ENCODE measurements at regions not wholly inside any gene's neighbourhood (a gene's known extent, or its start where the extent isn't known, plus 50 kb on each side); places are given as distances from the start of the nearest gene placed in this dataset.
"Not testable (repeated sequence)": the region's sequence is repeated elsewhere in the genome, so short reads cannot be mapped to it uniquely, and the experiment has no call there.

DNA sequence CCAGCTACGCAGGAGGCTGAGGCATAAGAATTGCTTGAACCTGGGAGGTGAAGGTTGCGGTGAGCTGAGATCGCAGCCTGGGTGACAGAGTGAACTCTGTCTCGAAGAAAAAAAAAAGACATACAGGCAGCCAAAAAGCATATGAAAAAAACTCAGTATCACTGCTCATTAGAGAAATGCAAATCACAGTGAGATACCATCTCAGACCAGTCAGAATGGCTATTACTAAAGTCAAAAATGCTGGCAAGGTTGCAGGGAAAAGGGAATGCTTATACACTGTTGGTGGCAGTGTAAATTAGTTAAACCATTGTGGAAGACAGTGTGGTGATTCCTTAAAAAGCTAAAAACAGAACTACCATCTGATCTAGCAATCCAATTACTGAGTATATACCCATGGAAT lies 123.1 kb downstream of the CHIC2 start:
- Histone ChIP-seq H3K4me3 (ENCODE audit: low read depth in 2 of 2, low read length in 2 of 2) (no peak overlapping the region), H3K4me1 (ENCODE audit: control insufficient read depth, insufficient read depth, low read length) (no peaks in the 10 kb centered on the region), H3K27me3 (ENCODE audit: control insufficient read depth, insufficient read depth, low read length) (no peaks in the 10 kb centered on the region), H3K9me3 (ENCODE audit: control insufficient read depth, insufficient read depth, low read depth, low read length) (no peaks in the 10 kb centered on the region), H3K36me3 (ENCODE audit: control insufficient read depth, insufficient read depth, low read length) (no peaks in the 10 kb centered on the region), H3K27ac (ENCODE audit: low read length) (no peak overlapping the region)
- ChIA-PET CTCF (no interaction called here), POLR2A (no interaction called here)
- no peak for DNase-seq (ENCODE audit: low read depth, low spot score)
- BruUV-seq (replicated peaks): no TSS peak
- TF ChIP-seq, protein P1, sequence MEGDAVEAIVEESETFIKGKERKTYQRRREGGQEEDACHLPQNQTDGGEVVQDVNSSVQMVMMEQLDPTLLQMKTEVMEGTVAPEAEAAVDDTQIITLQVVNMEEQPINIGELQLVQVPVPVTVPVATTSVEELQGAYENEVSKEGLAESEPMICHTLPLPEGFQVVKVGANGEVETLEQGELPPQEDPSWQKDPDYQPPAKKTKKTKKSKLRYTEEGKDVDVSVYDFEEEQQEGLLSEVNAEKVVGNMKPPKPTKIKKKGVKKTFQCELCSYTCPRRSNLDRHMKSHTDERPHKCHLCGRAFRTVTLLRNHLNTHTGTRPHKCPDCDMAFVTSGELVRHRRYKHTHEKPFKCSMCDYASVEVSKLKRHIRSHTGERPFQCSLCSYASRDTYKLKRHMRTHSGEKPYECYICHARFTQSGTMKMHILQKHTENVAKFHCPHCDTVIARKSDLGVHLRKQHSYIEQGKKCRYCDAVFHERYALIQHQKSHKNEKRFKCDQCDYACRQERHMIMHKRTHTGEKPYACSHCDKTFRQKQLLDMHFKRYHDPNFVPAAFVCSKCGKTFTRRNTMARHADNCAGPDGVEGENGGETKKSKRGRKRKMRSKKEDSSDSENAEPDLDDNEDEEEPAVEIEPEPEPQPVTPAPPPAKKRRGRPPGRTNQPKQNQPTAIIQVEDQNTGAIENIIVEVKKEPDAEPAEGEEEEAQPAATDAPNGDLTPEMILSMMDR (IDR thresholded peaks at IDR 0.05): no peak
- TF ChIP-seq, protein P2, sequence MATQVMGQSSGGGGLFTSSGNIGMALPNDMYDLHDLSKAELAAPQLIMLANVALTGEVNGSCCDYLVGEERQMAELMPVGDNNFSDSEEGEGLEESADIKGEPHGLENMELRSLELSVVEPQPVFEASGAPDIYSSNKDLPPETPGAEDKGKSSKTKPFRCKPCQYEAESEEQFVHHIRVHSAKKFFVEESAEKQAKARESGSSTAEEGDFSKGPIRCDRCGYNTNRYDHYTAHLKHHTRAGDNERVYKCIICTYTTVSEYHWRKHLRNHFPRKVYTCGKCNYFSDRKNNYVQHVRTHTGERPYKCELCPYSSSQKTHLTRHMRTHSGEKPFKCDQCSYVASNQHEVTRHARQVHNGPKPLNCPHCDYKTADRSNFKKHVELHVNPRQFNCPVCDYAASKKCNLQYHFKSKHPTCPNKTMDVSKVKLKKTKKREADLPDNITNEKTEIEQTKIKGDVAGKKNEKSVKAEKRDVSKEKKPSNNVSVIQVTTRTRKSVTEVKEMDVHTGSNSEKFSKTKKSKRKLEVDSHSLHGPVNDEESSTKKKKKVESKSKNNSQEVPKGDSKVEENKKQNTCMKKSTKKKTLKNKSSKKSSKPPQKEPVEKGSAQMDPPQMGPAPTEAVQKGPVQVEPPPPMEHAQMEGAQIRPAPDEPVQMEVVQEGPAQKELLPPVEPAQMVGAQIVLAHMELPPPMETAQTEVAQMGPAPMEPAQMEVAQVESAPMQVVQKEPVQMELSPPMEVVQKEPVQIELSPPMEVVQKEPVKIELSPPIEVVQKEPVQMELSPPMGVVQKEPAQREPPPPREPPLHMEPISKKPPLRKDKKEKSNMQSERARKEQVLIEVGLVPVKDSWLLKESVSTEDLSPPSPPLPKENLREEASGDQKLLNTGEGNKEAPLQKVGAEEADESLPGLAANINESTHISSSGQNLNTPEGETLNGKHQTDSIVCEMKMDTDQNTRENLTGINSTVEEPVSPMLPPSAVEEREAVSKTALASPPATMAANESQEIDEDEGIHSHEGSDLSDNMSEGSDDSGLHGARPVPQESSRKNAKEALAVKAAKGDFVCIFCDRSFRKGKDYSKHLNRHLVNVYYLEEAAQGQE (IDR thresholded peaks at IDR 0.05; ENCODE audit: insufficient read depth in 1 of 2, low read depth in 2 of 2, low read length in 1 of 2): no peak
- no peak for TF ChIP-seq POLR2AphosphoS5 (IDR thresholded peaks at IDR 0.05; ENCODE audit: low read depth, low read length)
- no peak for TF ChIP-seq TCF7L2 (IDR thresholded peaks at IDR 0.05; ENCODE audit: low read depth, low read length)
- TF ChIP-seq SIN3A (IDR thresholded peaks at IDR 0.05; ENCODE audit: borderline replicate concordance, insufficient read depth, low read depth, low read length): no peak
- in situ Hi-C loops (cut with HindIII; ENCODE audit: low pct_unique_long_range_greater_than_20kb, low sequenced_read_pairs) (no loop called here), intact Hi-C loops (cut with micrococcal nuclease; ENCODE audit: unreplicated experiment) (no loop called here)
- ATAC-seq: no peak

DNA sequence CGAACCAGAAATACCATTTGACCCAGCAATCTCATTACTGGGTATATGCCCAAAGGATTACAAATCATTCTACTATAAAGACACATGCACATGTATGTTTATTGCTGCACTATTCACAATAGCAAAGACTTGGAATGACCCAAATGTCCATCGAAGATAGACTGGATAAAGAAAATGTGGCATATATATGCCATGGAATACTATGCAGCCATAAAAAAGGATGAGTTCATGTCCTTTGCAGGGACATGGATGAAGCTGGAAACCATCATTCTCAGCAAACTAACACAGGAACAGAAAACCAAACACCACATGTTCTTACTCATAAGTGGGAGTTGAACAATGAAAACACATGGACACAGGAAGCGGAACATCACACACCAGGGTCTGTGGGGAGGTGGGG lies 124.5 kb downstream of the CHIC2 start:
- BruUV-seq (replicated peaks); H3K27ac ChIP-seq (ENCODE audit: low read length); H3K4me1 ChIP-seq (ENCODE audit: control insufficient read depth, insufficient read depth, low read length); H3K27me3 ChIP-seq (ENCODE audit: control insufficient read depth, insufficient read depth, low read length); DNase-seq (ENCODE audit: low read depth, low spot score); CTCF ChIA-PET; H3K36me3 ChIP-seq (ENCODE audit: control insufficient read depth, insufficient read depth, low read length); intact Hi-C loops (cut with micrococcal nuclease; ENCODE audit: unreplicated experiment); H3K4me3 ChIP-seq (ENCODE audit: low read depth in 2 of 2, low read length in 2 of 2); POLR2A ChIA-PET; H3K9me3 ChIP-seq (ENCODE audit: control insufficient read depth, insufficient read depth, low read depth, low read length); ATAC-seq; in situ Hi-C loops (cut with HindIII; ENCODE audit: low pct_unique_long_range_greater_than_20kb, low sequenced_read_pairs): not testable (repeated sequence)

- intact Hi-C loops (cut with micrococcal nuclease; ENCODE audit: unreplicated experiment): no loop called here
- BruUV-seq (replicated peaks): no TSS peak
Observed at GRCh38 chr4:53937918-53938317, 126.5 kb downstream of the CHIC2 start.

More at GRCh38 chr4:53937918-53938317, 126.5 kb downstream of the CHIC2 start:
- POLR2A ChIA-PET: no interaction called here
- Histone ChIP-seq H3K27ac (ENCODE audit: low read length) (no peak overlapping the region), H3K36me3 (ENCODE audit: control insufficient read depth, insufficient read depth, low read length) (no peaks in the 10 kb centered on the region), H3K4me1 (ENCODE audit: control insufficient read depth, insufficient read depth, low read length) (no peaks in the 10 kb centered on the region), H3K4me3 (ENCODE audit: low read depth in 2 of 2, low read length in 2 of 2) (no peak overlapping the region), H3K9me3 (ENCODE audit: control insufficient read depth, insufficient read depth, low read depth, low read length) (no peaks in the 10 kb centered on the region), H3K27me3 (ENCODE audit: control insufficient read depth, insufficient read depth, low read length) (no peaks in the 10 kb centered on the region)
- ATAC-seq (no peak), DNase-seq (ENCODE audit: low read depth, low spot score) (no peak)
- CTCF ChIA-PET: no interaction called here
- TF ChIP-seq, protein P1 (IDR thresholded peaks at IDR 0.05): no peak
- TF ChIP-seq, protein P2 (IDR thresholded peaks at IDR 0.05; ENCODE audit: insufficient read depth in 1 of 2, low read depth in 2 of 2, low read length in 1 of 2): no peak
- TF ChIP-seq TCF7L2 (IDR thresholded peaks at IDR 0.05; ENCODE audit: low read depth, low read length): no peak
- TF ChIP-seq SIN3A (IDR thresholded peaks at IDR 0.05; ENCODE audit: borderline replicate concordance, insufficient read depth, low read depth, low read length): no peak
- TF ChIP-seq POLR2AphosphoS5 (IDR thresholded peaks at IDR 0.05; ENCODE audit: low read depth, low read length): no peak
- in situ Hi-C loops (cut with HindIII; ENCODE audit: low pct_unique_long_range_greater_than_20kb, low sequenced_read_pairs): no loop called here

Measured in Panc1 (cell line).